ENCODE measurements at regions not wholly inside any gene's neighbourhood (a gene's known extent, or its start where the extent isn't known, plus 50 kb on each side); places are given as distances from the start of the nearest gene placed in this dataset.

DNA sequence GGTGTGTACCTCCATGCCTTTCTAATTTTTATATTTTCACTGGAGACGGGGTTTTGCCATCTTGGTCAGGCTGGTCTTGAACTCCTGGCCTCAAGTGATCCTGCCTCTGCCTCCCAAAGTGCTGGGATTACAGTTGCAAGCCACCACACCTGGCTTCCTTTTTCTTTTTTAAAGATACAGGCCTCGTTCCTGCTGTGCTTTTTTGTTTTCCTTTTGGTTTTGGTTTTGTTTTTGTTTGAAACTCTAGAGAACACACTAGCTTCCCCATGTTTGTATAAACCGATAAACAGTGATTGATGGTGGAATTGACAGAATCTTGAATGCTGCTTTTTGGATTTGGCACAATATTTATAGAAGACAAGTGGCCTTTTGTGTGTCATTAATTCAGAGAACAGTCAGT is 1603.4 kb downstream of the MAT2B start:
- no peak overlapping the region for H3K4me3 Mint-ChIP-seq
- no peaks in the 10 kb centered on the region for H3K4me1 Mint-ChIP-seq
- no peaks in the 10 kb centered on the region for H3K36me3 Mint-ChIP-seq
- H3K9me3 Mint-ChIP-seq: no peaks in the 10 kb centered on the region
- DNase-seq: no peak
- no peak overlapping the region for H3K27ac Mint-ChIP-seq
- no peaks in the 10 kb centered on the region for H3K27me3 Mint-ChIP-seq

DNA sequence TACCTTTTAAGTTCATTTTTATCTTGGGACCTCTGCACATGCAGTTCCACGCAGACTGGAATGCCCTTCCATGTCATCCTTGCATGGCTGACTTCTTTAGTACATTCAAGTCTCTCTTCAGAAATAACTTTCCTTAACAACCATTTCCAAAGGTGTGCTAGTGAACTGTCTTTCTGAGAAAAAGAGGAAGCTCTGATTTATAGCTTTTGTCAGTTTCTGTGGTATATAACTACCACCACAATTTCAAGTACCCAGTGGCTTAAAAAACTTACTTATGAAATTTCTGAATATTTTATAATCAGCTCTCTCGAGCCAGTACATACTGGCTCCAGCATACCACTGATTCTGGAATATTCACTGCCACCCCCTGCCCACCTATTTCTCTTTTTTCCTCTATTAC is 1613.8 kb downstream of the MAT2B start:
- H3K4me1 Mint-ChIP-seq: no peaks in the 10 kb centered on the region
- DNase-seq: no peak
- no peaks in the 10 kb centered on the region for H3K27me3 Mint-ChIP-seq
- H3K9me3 Mint-ChIP-seq: peaks cover 1% of the 10 kb centered on the region
- H3K4me3 Mint-ChIP-seq: no peak overlapping the region
- H3K36me3 Mint-ChIP-seq: no peaks in the 10 kb centered on the region
- no peak overlapping the region for H3K27ac Mint-ChIP-seq

DNA sequence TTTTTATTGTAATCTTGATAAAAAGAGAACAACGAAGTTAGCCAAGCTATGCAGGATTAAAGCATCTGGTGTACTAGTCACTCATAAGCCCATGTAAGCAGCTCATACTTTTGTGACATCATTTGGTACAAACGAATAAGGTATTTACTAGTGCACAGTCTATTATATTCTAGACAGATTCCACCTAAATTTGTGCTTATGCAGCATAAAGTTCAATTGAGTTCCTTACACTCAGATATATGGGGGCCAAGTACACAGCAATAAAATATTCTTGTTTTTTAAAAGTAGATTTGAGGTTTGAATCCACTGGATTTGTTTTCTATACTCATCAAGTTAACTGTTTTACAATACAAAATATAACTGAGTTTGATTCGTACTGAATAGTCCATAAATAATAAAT is 1621.2 kb downstream of the MAT2B start:
- H3K36me3 Mint-ChIP-seq: no peaks in the 10 kb centered on the region
- DNase-seq: no peak

DNA sequence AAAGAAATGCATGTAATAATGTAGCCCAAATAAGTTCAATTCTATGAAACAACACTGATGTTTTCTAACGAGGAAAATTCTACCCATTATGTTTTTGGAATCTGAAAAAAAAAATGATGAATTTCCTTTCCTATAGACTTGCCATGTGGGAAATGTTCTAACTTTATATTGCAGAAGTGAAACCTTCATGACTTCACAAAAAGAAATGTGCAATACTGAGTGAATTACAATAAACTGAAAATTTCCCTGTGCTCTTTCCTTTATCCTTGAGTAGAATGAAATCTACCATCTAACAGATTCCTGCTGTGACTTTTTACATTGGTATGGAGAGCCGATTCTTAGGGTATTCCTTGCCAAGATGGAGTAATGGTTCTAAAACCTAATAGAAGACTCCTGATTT is 1622.5 kb downstream of the MAT2B start:
- Mint-ChIP-seq H3K27ac (no peak overlapping the region), H3K36me3 (no peaks in the 10 kb centered on the region), H3K9me3 (no peaks in the 10 kb centered on the region), H3K27me3 (no peaks in the 10 kb centered on the region), H3K4me1 (no peaks in the 10 kb centered on the region), H3K4me3 (no peak overlapping the region)
- DNase-seq: no peak

More for the DNA sequence above, 1621.2 kb downstream of the MAT2B start:
- Mint-ChIP-seq H3K27ac (no peak overlapping the region), H3K9me3 (no peaks in the 10 kb centered on the region), H3K4me1 (no peaks in the 10 kb centered on the region), H3K27me3 (no peaks in the 10 kb centered on the region), H3K4me3 (no peak overlapping the region)

DNA sequence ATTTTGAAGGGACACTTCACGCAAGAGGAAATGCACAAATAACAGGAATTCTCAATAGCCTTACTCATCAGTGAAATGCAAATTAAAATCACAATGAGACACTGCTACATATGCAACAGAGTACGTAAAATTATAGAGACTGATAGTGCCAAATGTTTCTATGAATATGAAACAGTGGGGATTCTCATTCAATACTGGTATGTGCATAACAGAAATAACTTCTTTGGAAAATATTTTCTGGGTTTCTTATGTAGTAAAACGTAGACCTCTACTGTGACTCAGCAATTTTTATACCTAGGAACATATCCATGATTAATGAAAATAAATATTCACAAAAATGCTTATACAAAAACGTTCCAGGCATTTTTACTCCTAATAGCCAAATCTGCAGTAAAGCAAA is 1625.2 kb downstream of the MAT2B start:
- no peaks in the 10 kb centered on the region for H3K4me1 Mint-ChIP-seq
- H3K27ac Mint-ChIP-seq: no peak overlapping the region
- no peaks in the 10 kb centered on the region for H3K36me3 Mint-ChIP-seq
- H3K4me3 Mint-ChIP-seq: no peak overlapping the region
- H3K9me3 Mint-ChIP-seq: no peaks in the 10 kb centered on the region
- no peak for DNase-seq
- H3K27me3 Mint-ChIP-seq: no peaks in the 10 kb centered on the region

DNA sequence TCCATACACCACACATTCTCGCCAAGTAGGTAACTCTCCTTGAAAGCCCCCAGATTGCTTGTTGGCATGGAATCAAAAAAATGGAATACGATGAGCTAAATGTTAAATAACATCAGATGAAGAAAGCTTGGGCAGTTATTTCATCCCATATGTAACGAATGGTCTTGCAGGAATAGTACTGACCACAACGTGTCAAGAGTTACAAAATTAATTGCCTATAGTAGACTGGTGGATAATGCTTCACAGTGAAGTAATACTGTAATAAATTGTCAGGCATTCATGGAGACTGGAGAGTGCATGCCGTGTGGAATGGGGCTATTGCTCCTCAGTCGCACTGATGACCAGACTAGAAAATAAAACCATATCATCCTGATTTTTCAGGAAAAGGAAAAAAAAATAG is 1628.7 kb downstream of the MAT2B start:
- no peaks in the 10 kb centered on the region for H3K4me1 Mint-ChIP-seq
- no peak overlapping the region for H3K4me3 Mint-ChIP-seq
- no peaks in the 10 kb centered on the region for H3K27me3 Mint-ChIP-seq

DNA sequence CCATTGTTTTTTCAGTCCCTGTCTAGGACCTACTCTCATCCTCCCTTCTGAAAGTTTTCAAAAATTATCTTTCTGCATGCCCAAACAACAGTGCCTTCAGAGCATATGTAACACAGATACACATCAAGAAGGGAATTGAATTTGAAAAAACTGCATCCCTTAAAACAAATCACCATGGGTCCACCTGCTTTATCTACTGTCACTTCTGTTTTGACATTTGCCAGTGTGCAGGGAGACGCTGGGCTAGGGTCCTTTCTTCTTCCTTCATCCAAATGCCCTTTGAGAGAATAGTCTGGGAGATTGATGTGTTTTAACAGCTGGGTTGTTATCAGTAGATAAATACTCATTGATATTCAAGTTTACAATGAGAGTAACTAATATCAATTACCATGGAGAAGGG is 1630.1 kb downstream of the MAT2B start:
- DNase-seq: no peak
- Mint-ChIP-seq H3K4me1 (no peaks in the 10 kb centered on the region), H3K27ac (no peak overlapping the region), H3K4me3 (no peak overlapping the region), H3K36me3 (no peaks in the 10 kb centered on the region), H3K9me3 (no peaks in the 10 kb centered on the region), H3K27me3 (no peaks in the 10 kb centered on the region)

More for the DNA sequence above, 1628.7 kb downstream of the MAT2B start:
- Mint-ChIP-seq H3K36me3 (no peaks in the 10 kb centered on the region), H3K27ac (no peak overlapping the region), H3K9me3 (no peaks in the 10 kb centered on the region)
- no peak for DNase-seq

DNA sequence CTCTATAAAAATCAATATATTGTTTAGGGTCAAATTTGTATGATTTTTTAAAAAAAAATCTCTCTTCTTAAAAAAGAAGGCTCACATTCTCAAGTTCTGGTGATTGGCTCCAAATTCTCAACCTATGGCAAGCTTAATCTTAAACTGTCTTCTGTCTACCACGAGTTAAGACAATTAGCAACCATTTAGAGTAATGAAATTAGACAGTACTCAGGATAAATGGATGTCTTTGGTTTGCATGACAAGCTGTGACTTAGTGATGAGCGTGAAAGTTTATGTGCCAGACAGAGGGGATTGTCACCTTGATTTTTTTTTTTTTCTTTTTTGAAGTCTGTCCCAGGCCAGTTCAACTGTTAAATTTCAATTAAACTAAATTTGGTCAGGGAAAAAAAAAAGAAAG is 1632.3 kb downstream of the MAT2B start:
- H3K27ac Mint-ChIP-seq: no peak overlapping the region
- H3K4me3 Mint-ChIP-seq: no peak overlapping the region
- no peaks in the 10 kb centered on the region for H3K4me1 Mint-ChIP-seq
- no peak for DNase-seq
- H3K36me3 Mint-ChIP-seq: no peaks in the 10 kb centered on the region
- no peaks in the 10 kb centered on the region for H3K9me3 Mint-ChIP-seq
- H3K27me3 Mint-ChIP-seq: no peaks in the 10 kb centered on the region

DNA sequence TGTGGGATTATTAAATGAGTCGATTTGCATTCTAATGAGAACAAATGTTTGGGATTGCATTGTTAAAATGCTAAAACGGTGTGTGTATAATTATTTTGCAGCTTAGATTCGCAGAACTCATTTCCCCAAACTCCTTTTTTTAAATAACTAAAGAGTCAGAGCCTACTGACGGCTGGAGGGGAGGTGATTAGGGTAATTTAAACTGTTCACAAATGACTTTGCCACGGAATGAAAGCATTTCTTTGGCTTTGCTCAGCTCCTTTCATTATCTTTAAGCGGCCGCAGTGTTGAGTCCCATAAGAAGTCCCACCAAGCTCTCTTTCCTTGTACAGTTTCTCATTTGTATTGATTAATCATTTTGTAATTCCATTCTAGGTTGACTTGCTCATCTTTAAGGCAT is 1632.8 kb downstream of the MAT2B start:
- DNase-seq: no peak
- H3K4me1 Mint-ChIP-seq: no peaks in the 10 kb centered on the region
- no peaks in the 10 kb centered on the region for H3K27me3 Mint-ChIP-seq
- H3K27ac Mint-ChIP-seq: no peak overlapping the region
- H3K9me3 Mint-ChIP-seq: no peaks in the 10 kb centered on the region
- no peaks in the 10 kb centered on the region for H3K36me3 Mint-ChIP-seq
- H3K4me3 Mint-ChIP-seq: no peak overlapping the region

DNA sequence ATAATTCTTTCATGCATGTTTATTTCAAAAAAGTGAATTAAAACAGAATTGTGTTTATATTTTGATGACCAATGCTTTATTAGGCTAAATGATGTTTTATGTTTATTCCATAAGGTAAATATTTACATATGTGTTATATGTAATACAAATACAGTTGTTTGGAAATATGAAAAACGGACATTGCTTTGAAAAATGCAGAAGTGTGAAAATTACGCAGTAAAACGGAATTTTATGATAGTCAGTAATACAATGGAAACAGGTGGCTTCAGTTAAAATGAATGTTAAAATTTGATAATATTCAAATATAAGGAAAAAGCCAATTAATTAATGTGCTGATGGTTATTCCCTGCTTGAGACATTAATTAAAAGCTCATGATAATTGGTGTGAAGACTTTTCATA is 1633.8 kb downstream of the MAT2B start:
- Mint-ChIP-seq H3K4me3 (no peak overlapping the region), H3K27me3 (no peaks in the 10 kb centered on the region), H3K9me3 (no peaks in the 10 kb centered on the region), H3K4me1 (no peaks in the 10 kb centered on the region), H3K27ac (no peak overlapping the region), H3K36me3 (no peaks in the 10 kb centered on the region)
- DNase-seq: no peak

DNA sequence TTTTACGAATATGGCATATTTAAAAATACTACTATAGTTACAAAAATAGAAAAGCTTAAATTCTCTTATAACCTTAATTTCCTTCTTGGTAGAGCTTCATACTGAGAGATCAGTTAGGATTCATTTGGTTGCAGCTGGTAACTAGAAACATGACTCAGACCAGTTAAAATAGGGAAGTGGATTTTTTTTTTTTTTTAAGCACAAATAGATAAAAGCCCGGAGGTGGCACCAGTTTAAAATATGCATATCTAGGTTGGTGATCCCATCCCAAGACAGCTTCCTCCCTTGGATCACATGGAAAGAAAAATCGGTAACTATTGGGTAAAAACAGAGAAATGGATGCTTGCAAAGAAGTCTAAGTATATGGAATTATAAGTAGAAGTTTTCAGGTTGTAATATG is 1634.3 kb downstream of the MAT2B start:
- Mint-ChIP-seq H3K4me3 (no peak overlapping the region), H3K9me3 (no peaks in the 10 kb centered on the region), H3K27me3 (no peaks in the 10 kb centered on the region), H3K27ac (no peak overlapping the region), H3K36me3 (no peaks in the 10 kb centered on the region), H3K4me1 (no peaks in the 10 kb centered on the region)
- no peak for DNase-seq

DNA sequence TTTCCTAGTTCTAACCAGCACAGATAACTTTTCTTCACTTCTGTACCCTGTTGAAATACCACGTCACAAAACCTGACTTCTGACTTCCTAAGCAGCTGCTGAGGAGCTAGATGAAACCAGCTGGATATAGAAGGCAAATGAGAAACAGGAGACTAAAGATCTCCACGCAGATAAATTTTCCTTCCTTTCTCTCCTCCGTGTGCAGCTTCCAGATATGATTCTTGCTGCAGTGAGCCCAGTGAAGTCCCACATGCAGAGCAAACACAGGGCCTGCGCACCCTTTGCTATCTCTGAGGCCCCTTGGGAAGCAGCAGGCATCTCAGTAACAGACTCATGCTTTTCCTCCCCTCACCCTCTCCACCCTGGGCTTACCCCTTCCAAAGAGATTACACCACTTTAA is 1638.3 kb downstream of the MAT2B start:
- no peak for DNase-seq
- Mint-ChIP-seq H3K4me1 (no peaks in the 10 kb centered on the region), H3K27ac (no peak overlapping the region), H3K27me3 (no peaks in the 10 kb centered on the region), H3K9me3 (peaks cover 4% of the 10 kb centered on the region), H3K4me3 (no peak overlapping the region), H3K36me3 (no peaks in the 10 kb centered on the region)

DNA sequence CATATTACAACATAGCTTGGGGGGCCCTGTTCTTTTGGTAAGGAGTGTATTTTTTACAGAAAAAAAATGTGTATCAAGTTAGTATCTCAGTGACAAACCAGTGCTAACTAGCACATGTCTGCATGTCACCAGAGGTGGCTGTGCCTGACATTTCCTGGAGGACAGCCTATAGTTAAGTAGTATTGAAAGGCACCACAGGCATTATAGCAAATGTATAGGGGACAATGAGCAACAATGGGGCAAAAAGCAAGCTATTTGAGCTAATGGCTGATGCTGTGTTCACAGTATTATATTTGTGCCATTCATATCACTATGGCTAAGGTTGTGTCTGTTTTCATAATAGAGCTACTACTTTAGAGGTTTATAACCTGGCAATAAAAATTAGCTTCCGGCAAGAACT is 1644.0 kb downstream of the MAT2B start:
- H3K4me3 Mint-ChIP-seq: no peak overlapping the region
- no peaks in the 10 kb centered on the region for H3K36me3 Mint-ChIP-seq
- H3K27me3 Mint-ChIP-seq: no peaks in the 10 kb centered on the region
- H3K9me3 Mint-ChIP-seq: peaks cover 7% of the 10 kb centered on the region
- no peak for DNase-seq
- H3K27ac Mint-ChIP-seq: no peak overlapping the region
- no peaks in the 10 kb centered on the region for H3K4me1 Mint-ChIP-seq

DNA sequence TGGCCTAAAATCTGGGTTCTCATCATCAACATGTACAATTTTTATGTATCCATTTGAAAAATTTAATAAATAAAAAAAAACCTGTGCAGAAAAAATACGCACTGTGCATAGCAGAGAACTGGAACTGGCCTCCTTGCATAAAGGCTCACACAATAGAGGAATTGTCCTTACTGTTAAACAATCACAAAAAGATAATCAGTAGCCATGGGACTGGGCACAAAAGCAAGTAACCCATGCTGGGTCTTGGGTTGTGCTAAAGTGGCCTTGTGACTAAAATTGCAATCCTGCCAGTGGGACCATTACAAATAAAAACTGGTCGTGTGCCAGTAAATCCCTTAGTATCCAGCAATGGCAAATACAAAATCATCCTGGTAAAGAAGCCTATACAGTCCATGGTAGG is 1646.6 kb downstream of the MAT2B start:
- no peak for DNase-seq
- Mint-ChIP-seq H3K4me1 (no peaks in the 10 kb centered on the region), H3K27me3 (no peaks in the 10 kb centered on the region), H3K9me3 (peaks cover 7% of the 10 kb centered on the region), H3K36me3 (no peaks in the 10 kb centered on the region), H3K27ac (no peak overlapping the region), H3K4me3 (no peak overlapping the region)

DNA sequence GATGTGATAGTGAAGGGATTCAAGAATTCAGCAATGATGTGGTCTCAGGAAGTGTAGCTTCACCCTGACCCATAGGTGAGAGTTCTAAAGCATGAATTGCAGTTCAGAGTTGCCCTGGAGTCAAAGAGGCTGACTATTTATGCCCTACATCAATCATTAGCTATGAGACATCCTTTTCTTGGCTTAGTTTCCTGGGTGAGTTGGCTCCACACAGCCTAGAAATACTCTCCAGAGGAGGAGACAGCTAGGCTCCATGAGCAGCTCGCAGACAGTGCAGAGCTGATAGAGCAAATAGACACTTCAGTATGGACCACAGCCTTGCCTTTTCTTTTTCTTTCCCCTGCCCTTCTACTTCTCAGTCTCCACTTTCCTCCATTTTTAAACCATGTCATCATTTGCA is 1651.8 kb downstream of the MAT2B start:
- H3K9me3 Mint-ChIP-seq: peaks cover 5% of the 10 kb centered on the region
- no peak for DNase-seq
- no peak overlapping the region for H3K4me3 Mint-ChIP-seq
- no peak overlapping the region for H3K27ac Mint-ChIP-seq
- no peaks in the 10 kb centered on the region for H3K27me3 Mint-ChIP-seq
- no peaks in the 10 kb centered on the region for H3K4me1 Mint-ChIP-seq
- no peaks in the 10 kb centered on the region for H3K36me3 Mint-ChIP-seq

DNA sequence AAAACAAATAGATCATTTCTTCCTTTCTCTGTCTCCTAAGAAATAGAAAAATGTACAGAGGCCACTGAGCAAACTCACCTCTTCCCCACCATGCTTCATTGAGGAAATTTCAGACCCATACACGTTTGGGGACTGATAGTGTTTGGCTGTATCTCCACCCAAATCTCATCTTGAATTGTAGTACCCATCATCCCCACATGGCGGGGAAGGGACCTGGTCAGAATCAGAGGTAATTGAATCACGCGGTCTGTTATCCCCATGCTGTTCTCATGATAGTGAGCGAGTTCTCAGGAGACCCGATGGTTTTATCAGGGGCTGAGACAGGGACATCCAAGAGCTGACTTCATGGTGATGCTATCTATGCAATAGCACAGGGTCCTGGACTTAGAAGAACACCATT is 1655.8 kb downstream of the MAT2B start:
- peaks cover 2% of the 10 kb centered on the region for H3K9me3 Mint-ChIP-seq
- H3K27me3 Mint-ChIP-seq: no peaks in the 10 kb centered on the region
- H3K4me3 Mint-ChIP-seq: no peak overlapping the region
- DNase-seq: no peak
- no peaks in the 10 kb centered on the region for H3K36me3 Mint-ChIP-seq
- H3K27ac Mint-ChIP-seq: no peak overlapping the region
- H3K4me1 Mint-ChIP-seq: no peaks in the 10 kb centered on the region

DNA sequence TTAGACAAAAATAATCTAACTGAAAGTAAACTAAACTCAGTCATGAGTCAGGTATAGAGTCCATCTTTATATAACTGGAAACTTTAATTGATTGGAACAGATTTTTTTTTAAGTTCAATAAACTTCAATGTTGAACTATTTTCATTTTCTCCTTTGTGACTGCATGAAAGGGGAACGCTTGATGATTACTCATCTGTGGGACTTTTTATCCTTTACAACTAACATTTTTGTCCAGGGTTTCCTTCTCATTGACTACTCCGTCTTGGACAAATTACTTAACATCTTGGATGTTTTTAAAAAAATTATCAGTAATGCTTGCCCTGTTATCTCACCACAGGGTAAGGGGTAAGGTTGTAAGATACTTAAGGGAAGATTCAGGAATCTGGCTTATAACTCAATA is 1658.4 kb downstream of the MAT2B start:
- H3K27me3 Mint-ChIP-seq: no peaks in the 10 kb centered on the region
- no peak overlapping the region for H3K27ac Mint-ChIP-seq
- H3K4me3 Mint-ChIP-seq: no peak overlapping the region
- no peak for DNase-seq
- H3K4me1 Mint-ChIP-seq: no peaks in the 10 kb centered on the region
- H3K36me3 Mint-ChIP-seq: no peaks in the 10 kb centered on the region
- peaks cover 2% of the 10 kb centered on the region for H3K9me3 Mint-ChIP-seq

Data from activated naive CD8-positive, alpha-beta T cell treated with anti-CD3 and anti-CD28 coated beads for 36 hours (primary cell).